CD14-positive monocyte (primary cell): ENCODE measurements at regions not wholly inside any gene's neighbourhood (a gene's known extent, or its start where the extent isn't known, plus 50 kb on each side); places are given as distances from the start of the nearest gene placed in this dataset.
A peak's percentile ranks its signal among the peaks of the same experiment; 100 is the strongest.

Experiments used
- DNase-seq, 3 donors: peaks; one replicate each; pipeline ENCODE4 v3.0.0-alpha.2; 2011 to 2022
- H2AFZ ChIP-seq: 2 replicates; pipeline ENCODE4 v1.6.0; 2012; ENCODE audit warnings: mild to moderate bottlenecking, low read depth, low read length, inconsistent platforms; ENCODE audit not compliant: insufficient read depth, poor library complexity, severe bottlenecking
- H3K27ac ChIP-seq, 2 donors: 1 replicate in 1 of 2; 2 replicates in 1 of 2; pipeline ENCODE4 v1.5.1; 2012 to 2013; ENCODE audit warnings: low read length in 2 of 2, control low read depth in 1 of 2, inconsistent platforms in 1 of 2, low read depth in 1 of 2, mild to moderate bottlenecking in 1 of 2
- H3K27me3 ChIP-seq, 2 donors: one replicate each; pipeline versions ENCODE4 v1.6.0 to v1.6.1; 2011 to 2013; ENCODE audit warnings: low read length in 2 of 2; ENCODE audit not compliant: control insufficient read depth in 2 of 2, insufficient read depth in 2 of 2
- H3K36me3 ChIP-seq, 2 donors: replicated peaks in 1 of 2; 1 replicate in 1 of 2; 2 replicates in 1 of 2; pipeline versions ENCODE4 v1.5.1 to v1.6.1; 2012 to 2013; ENCODE audit warnings: low read length in 2 of 2, control low read depth in 1 of 2, inconsistent platforms in 1 of 2, mild to moderate bottlenecking in 1 of 2; ENCODE audit not compliant: insufficient read depth in 2 of 2, control insufficient read depth in 1 of 2
- H3K4me1 ChIP-seq, 2 donors: 1 replicate in 1 of 2; 2 replicates in 1 of 2; pipeline versions ENCODE4 v1.5.1 to v1.6.1; 2012 to 2013; ENCODE audit warnings: low read length in 2 of 2, control low read depth in 1 of 2, inconsistent platforms in 1 of 2, mild to moderate bottlenecking in 1 of 2, moderate library complexity in 1 of 2; ENCODE audit not compliant: insufficient read depth in 2 of 2, control insufficient read depth in 1 of 2
- H3K4me2 ChIP-seq: replicated peaks from 2 replicates; pipeline ENCODE3; 2012; ENCODE audit warnings: low read length, moderate library complexity, mild to moderate bottlenecking; ENCODE audit not compliant: poor library complexity, severe bottlenecking; ENCODE audit errors: extremely low read depth
- H3K4me3 ChIP-seq, 3 experiments: fragments of 200-600 bp in 1 of 3; sonication (generic) in 1 of 3; replicated peaks in 1 of 3; 1 replicate in 2 of 3; 2 replicates in 1 of 3; pipeline ENCODE4 v1.5.1; 2011 to 2013; ENCODE audit warnings: low read length in 3 of 3, mild to moderate bottlenecking in 3 of 3, control low read depth in 2 of 3, low read depth in 2 of 3, inconsistent platforms in 1 of 3, moderate library complexity in 1 of 3
- H3K79me2 ChIP-seq: 2 replicates; pipeline ENCODE4 v1.6.0; 2012; ENCODE audit warnings: mild to moderate bottlenecking, control low read depth, inconsistent platforms, low read length, moderate library complexity; ENCODE audit not compliant: insufficient read depth
- H3K9ac ChIP-seq: 2 replicates; pipeline ENCODE4 v1.6.0; 2017; ENCODE audit warnings: low read length, mild to moderate bottlenecking; ENCODE audit not compliant: insufficient read depth, poor library complexity, severe bottlenecking
- H3K9me3 ChIP-seq, 2 donors: replicated peaks in 1 of 2; 1 replicate in 1 of 2; 2 replicates in 1 of 2; pipeline versions ENCODE4 v1.5.1 to v1.6.1; 2012 to 2013; ENCODE audit warnings: low read length in 2 of 2, control low read depth in 1 of 2; ENCODE audit not compliant: control insufficient read depth in 1 of 2, insufficient read depth in 1 of 2
- H4K20me1 ChIP-seq: 2 replicates; pipeline ENCODE4 v1.6.0; 2012; ENCODE audit warnings: mild to moderate bottlenecking, low read length, control low read depth, moderate library complexity; ENCODE audit not compliant: insufficient read depth
- H3K27ac Mint-ChIP-seq, 7 donors: one replicate each; pipeline ENCODE4 v1.8.0; 2020; ENCODE audit warnings: mild to moderate bottlenecking in 7 of 7, mixed read lengths in 7 of 7, moderate library complexity in 6 of 7, inconsistent platforms in 2 of 7
- H3K27me3 Mint-ChIP-seq, 3 donors: one replicate each; pipeline ENCODE4 v1.8.0; 2021 to 2022; ENCODE audit warnings: low read depth in 3 of 3, mild to moderate bottlenecking in 3 of 3, mixed read lengths in 3 of 3, moderate library complexity in 3 of 3, inconsistent platforms in 1 of 3
- H3K36me3 Mint-ChIP-seq, 2 donors: one replicate each; pipeline ENCODE4 v1.8.0; 2020; ENCODE audit warnings: mixed read lengths in 2 of 2, inconsistent platforms in 1 of 2, mild to moderate bottlenecking in 1 of 2
- H3K4me1 Mint-ChIP-seq: one replicate; pipeline ENCODE4 v1.8.0; 2020; ENCODE audit warnings: mild to moderate bottlenecking, mixed read lengths
- H3K4me3 Mint-ChIP-seq, 2 donors: one replicate each; pipeline ENCODE4 v1.8.0; 2020; ENCODE audit warnings: mild to moderate bottlenecking in 2 of 2, mixed read lengths in 2 of 2, moderate library complexity in 1 of 2
- H3K9me3 Mint-ChIP-seq, 7 donors: one replicate each; pipeline ENCODE4 v1.8.0; 2020 to 2022; ENCODE audit warnings: mixed read lengths in 7 of 7, mild to moderate bottlenecking in 6 of 7, moderate library complexity in 6 of 7, inconsistent platforms in 2 of 7
- CTCF ChIP-seq: fragments of 200-600 bp; IDR thresholded peaks from one replicate; pipeline ENCODE4 v1.8.0; 2022; ENCODE audit warnings: antibody characterized with exemption, mild to moderate bottlenecking
- WGBS: methylation state at CpG from one replicate; pipeline ENCODE4 v1.1.5; 2013; ENCODE audit warnings: missing lambda C conversion rate; ENCODE audit not compliant: insufficient coverage; 5-methylcytosine and 5-hydroxymethylcytosine counted together
- intact Hi-C, 2 donors: fragments of 100-400 bp; cut with micrococcal nuclease; formaldehyde crosslinking; loops; one replicate each; pipeline versions ENCODE4 v1.15.0 to v1.15.1; 2023

GRCh38 chr17:79223953-79224352, 149.3 kb downstream of the ENGASE start:
- intact Hi-C loops = no loop called here
- Histone ChIP-seq H3K27ac (no peak overlapping the region), H3K79me2 (no peaks in the 10 kb centered on the region), H3K27me3 (peaks cover 0 to 30% of the 10 kb centered on the region in 2 donors), H4K20me1 (no peaks in the 10 kb centered on the region), H3K4me1 (no peaks in the 10 kb centered on the region), H3K9me3 (no peaks in the 10 kb centered on the region), H3K9ac (no peak overlapping the region), H3K4me2 (no peak overlapping the region), H3K4me3 (no peak overlapping the region), H3K36me3 (no peaks in the 10 kb centered on the region), H2AFZ (no peak overlapping the region)
- Mint-ChIP-seq H3K4me1 (peaks cover 4% of the 10 kb centered on the region), H3K4me3 (no peak overlapping the region), H3K27ac (peak overlapping the region in 1 of 7 donors; percentile 59), H3K27me3 (peaks cover 31 to 40% (median 37%) of the 10 kb centered on the region in 3 donors), H3K9me3 (peaks cover 0 to 5% (median 0%) of the 10 kb centered on the region in 7 donors), H3K36me3 (no peaks in the 10 kb centered on the region)
- no peak for TF ChIP-seq CTCF
- 73% methylated on average over 7 of the region's 8 CpGs for WGBS
- no peak for DNase-seq

GRCh38 chr17:79223471-79223870, 148.8 kb downstream of the ENGASE start:
- H3K27me3 ChIP-seq = peaks cover 0 to 30% of the 10 kb centered on the region in 2 donors
- no peak for TF ChIP-seq CTCF
- no peak overlapping the region for H3K9ac ChIP-seq
- H3K4me2 ChIP-seq = no peak overlapping the region
- no CpG with 5 or more reads among the region's 9 CpGs for WGBS
- H2AFZ ChIP-seq = no peak overlapping the region
- Mint-ChIP-seq H3K27ac (no peak overlapping the region), H3K9me3 (peaks cover 0 to 5% (median 0%) of the 10 kb centered on the region in 7 donors), H3K27me3 (peaks cover 34 to 40% (median 34%) of the 10 kb centered on the region in 3 donors), H3K36me3 (no peaks in the 10 kb centered on the region), H3K4me3 (peak overlapping the region in 1 of 2 donors; percentile 5), H3K4me1 (peaks cover 4% of the 10 kb centered on the region)
- no peak for DNase-seq
- H4K20me1 ChIP-seq = no peaks in the 10 kb centered on the region
- no peaks in the 10 kb centered on the region for H3K36me3 ChIP-seq
- H3K27ac ChIP-seq = no peak overlapping the region
- no peak overlapping the region for H3K4me3 ChIP-seq
- intact Hi-C loops = no loop called here
- H3K4me1 ChIP-seq = no peaks in the 10 kb centered on the region
- no peaks in the 10 kb centered on the region for H3K9me3 ChIP-seq
- no peaks in the 10 kb centered on the region for H3K79me2 ChIP-seq
